H9 (cell line): ENCODE measurements at regions not wholly inside any gene's neighbourhood (a gene's known extent, or its start where the extent isn't known, plus 50 kb on each side); places are given as distances from the start of the nearest gene placed in this dataset.

ENCODE experiments used
- DNase-seq: peaks from one replicate; pipeline ENCODE4 v3.0.0-alpha.2; 2017
- H2AFZ ChIP-seq: one replicate; pipeline ENCODE4 v1.6.1; 2013; ENCODE audit warnings: mild to moderate bottlenecking, low read length, control low read depth, moderate library complexity
- H2AK5ac ChIP-seq: 2 replicates; pipeline ENCODE4 v1.6.1; 2013; ENCODE audit warnings: low read length, control low read depth, mixed read lengths; ENCODE audit not compliant: insufficient read length
- H2BK120ac ChIP-seq: one replicate; pipeline ENCODE4 v1.6.1; 2013; ENCODE audit warnings: low read depth, mild to moderate bottlenecking, low read length, control low read depth, inconsistent platforms; ENCODE audit not compliant: poor library complexity, severe bottlenecking
- H2BK12ac ChIP-seq: 2 replicates; pipeline ENCODE4 v1.6.1; 2013; ENCODE audit warnings: low read length, control low read depth, mixed read lengths, low read depth; ENCODE audit not compliant: insufficient read length
- H2BK15ac ChIP-seq: 2 replicates; pipeline ENCODE4 v1.6.1; 2013; ENCODE audit warnings: low read depth, low read length, control low read depth
- H2BK20ac ChIP-seq: one replicate; pipeline ENCODE4 v1.6.1; 2013; ENCODE audit warnings: low read depth, mild to moderate bottlenecking, low read length, control low read depth, inconsistent platforms; ENCODE audit not compliant: poor library complexity, severe bottlenecking
- H2BK5ac ChIP-seq: 2 replicates; pipeline ENCODE4 v1.6.1; 2013; ENCODE audit warnings: low read length, control low read depth, mixed read lengths; ENCODE audit not compliant: insufficient read length
- H3K14ac ChIP-seq: 2 replicates; pipeline ENCODE4 v1.6.1; 2013; ENCODE audit warnings: low read length, control low read depth; ENCODE audit not compliant: insufficient read depth
- H3K18ac ChIP-seq: 2 replicates; pipeline ENCODE4 v1.6.1; 2013; ENCODE audit warnings: low read depth, mild to moderate bottlenecking, mixed read lengths, low read length, control low read depth; ENCODE audit not compliant: insufficient read length
- H3K23ac ChIP-seq: 2 replicates; pipeline ENCODE4 v1.6.1; 2013; ENCODE audit warnings: low read length, control low read depth, mixed read lengths, low read depth; ENCODE audit not compliant: insufficient read length
- H3K23me2 ChIP-seq: 2 replicates; pipeline ENCODE4 v1.6.1; 2013; ENCODE audit warnings: low read depth, mild to moderate bottlenecking, mixed read lengths, low read length, control low read depth; ENCODE audit not compliant: insufficient read length, poor library complexity, severe bottlenecking
- H3K27ac ChIP-seq: 2 replicates; pipeline ENCODE4 v1.5.1; 2013; ENCODE audit warnings: low read length, control low read depth, mixed read lengths, low read depth; ENCODE audit not compliant: insufficient read length
- H3K27me3 ChIP-seq: 2 replicates; pipeline ENCODE4 v1.6.1; 2013; ENCODE audit warnings: low read length, control low read depth, inconsistent platforms; ENCODE audit not compliant: insufficient read depth
- H3K4ac ChIP-seq: 2 replicates; pipeline ENCODE4 v1.6.1; 2013; ENCODE audit warnings: low read depth, mild to moderate bottlenecking, control low read depth, inconsistent platforms, low read length, moderate library complexity
- H3K4me1 ChIP-seq: 2 replicates; pipeline ENCODE4 v1.6.1; 2013; ENCODE audit warnings: low read length, control low read depth, inconsistent platforms; ENCODE audit not compliant: insufficient read depth
- H3K4me2 ChIP-seq: 2 replicates; pipeline ENCODE4 v1.6.1; 2013; ENCODE audit warnings: low read length, control low read depth, mixed read lengths; ENCODE audit not compliant: insufficient read length, insufficient read depth
- H3K56ac ChIP-seq: 2 replicates; pipeline ENCODE4 v1.6.1; 2013; ENCODE audit warnings: low read depth, mild to moderate bottlenecking, mixed read lengths, low read length, control low read depth; ENCODE audit not compliant: insufficient read length
- H3K79me1 ChIP-seq: 2 replicates; pipeline ENCODE4 v1.6.1; 2013; ENCODE audit warnings: low read depth, mild to moderate bottlenecking, moderate library complexity, low read length, control low read depth, inconsistent platforms; ENCODE audit not compliant: insufficient read depth, poor library complexity, severe bottlenecking
- H3K79me2 ChIP-seq: 2 replicates; pipeline ENCODE4 v1.6.1; 2013; ENCODE audit warnings: low read length, control low read depth, inconsistent platforms; ENCODE audit not compliant: insufficient read depth
- H3K9ac ChIP-seq: 2 replicates; pipeline ENCODE4 v1.6.1; 2013; ENCODE audit warnings: low read length, control low read depth, mixed read lengths; ENCODE audit not compliant: insufficient read length; ENCODE audit errors: extremely low read depth
- H3K9me3 ChIP-seq: one replicate; pipeline ENCODE4 v1.6.1; 2013; ENCODE audit warnings: low read depth, low read length, inconsistent platforms; ENCODE audit not compliant: control insufficient read depth
- H3T11ph ChIP-seq: one replicate; pipeline ENCODE4 v1.6.1; 2013; ENCODE audit warnings: mild to moderate bottlenecking, low read length, control low read depth, inconsistent platforms
- H4K20me1 ChIP-seq: one replicate; pipeline ENCODE4 v1.6.1; 2013; ENCODE audit not compliant: control insufficient read depth, insufficient read length, insufficient read depth
- H4K5ac ChIP-seq: 2 replicates; pipeline ENCODE4 v1.6.1; 2013; ENCODE audit warnings: low read depth, mild to moderate bottlenecking, mixed read lengths, low read length, control low read depth; ENCODE audit not compliant: insufficient read length
- H4K8ac ChIP-seq: replicated peaks from 2 replicates; pipeline ENCODE4 v1.6.1; 2013; ENCODE audit warnings: low read length, control low read depth, mixed read lengths, low read depth; ENCODE audit not compliant: insufficient read length
- H4K91ac ChIP-seq: 2 replicates; pipeline ENCODE4 v1.6.1; 2013; ENCODE audit warnings: low read depth, mild to moderate bottlenecking, moderate library complexity, mixed read lengths, low read length, control low read depth; ENCODE audit not compliant: insufficient read length
- H3K27ac Mint-ChIP-seq, 3 experiments: 2 replicates in 2 of 3; 3 replicates in 1 of 3; pipeline ENCODE4 v1.8.0; 2020 to 2021; ENCODE audit warnings: mixed read lengths in 3 of 3, mild to moderate bottlenecking in 1 of 3, moderate library complexity in 1 of 3
- H3K27me3 Mint-ChIP-seq: 2 replicates; pipeline ENCODE4 v1.8.0; 2021; ENCODE audit warnings: low read depth, mild to moderate bottlenecking, moderate library complexity, mixed read lengths
- H3K36me3 Mint-ChIP-seq, 3 experiments: 2 replicates in 2 of 3; 3 replicates in 1 of 3; pipeline ENCODE4 v1.8.0; 2020 to 2021; ENCODE audit warnings: low read depth in 3 of 3, mixed read lengths in 3 of 3; ENCODE audit not compliant: insufficient read depth in 1 of 3
- H3K4me1 Mint-ChIP-seq, 2 experiments: 2 replicates each; pipeline ENCODE4 v1.8.0; 2020; ENCODE audit warnings: mixed read lengths in 2 of 2
- H3K4me3 Mint-ChIP-seq, 2 experiments: 2 replicates in 1 of 2; 3 replicates in 1 of 2; pipeline ENCODE4 v1.8.0; 2020 to 2021; ENCODE audit warnings: mild to moderate bottlenecking in 2 of 2, mixed read lengths in 2 of 2, moderate library complexity in 1 of 2
- H3K9me3 Mint-ChIP-seq, 2 experiments: 2 replicates in 1 of 2; 3 replicates in 1 of 2; pipeline ENCODE4 v1.8.0; 2020; ENCODE audit warnings: mild to moderate bottlenecking in 2 of 2, mixed read lengths in 2 of 2, moderate library complexity in 1 of 2
- WGBS: extraction: QIAGEN DNeasy Blood & Tissue Kit; methylation state at CpG from one replicate; pipeline ENCODE4 v1.1.7; 2013; ENCODE audit warnings: missing lambda C conversion rate, low lambda C conversion rate, mixed read lengths; ENCODE audit not compliant: insufficient read length; ENCODE audit errors: extremely low coverage; 5-methylcytosine and 5-hydroxymethylcytosine counted together
- TF ChIP-seq, protein P1 (sequence below): fragments of 200-600 bp; sonication (generic); conservative IDR thresholded peaks from 3 replicates; pipeline ENCODE4 v1.8.0; 2021; ENCODE audit warnings: antibody characterized with exemption, mild to moderate bottlenecking

DNA sequence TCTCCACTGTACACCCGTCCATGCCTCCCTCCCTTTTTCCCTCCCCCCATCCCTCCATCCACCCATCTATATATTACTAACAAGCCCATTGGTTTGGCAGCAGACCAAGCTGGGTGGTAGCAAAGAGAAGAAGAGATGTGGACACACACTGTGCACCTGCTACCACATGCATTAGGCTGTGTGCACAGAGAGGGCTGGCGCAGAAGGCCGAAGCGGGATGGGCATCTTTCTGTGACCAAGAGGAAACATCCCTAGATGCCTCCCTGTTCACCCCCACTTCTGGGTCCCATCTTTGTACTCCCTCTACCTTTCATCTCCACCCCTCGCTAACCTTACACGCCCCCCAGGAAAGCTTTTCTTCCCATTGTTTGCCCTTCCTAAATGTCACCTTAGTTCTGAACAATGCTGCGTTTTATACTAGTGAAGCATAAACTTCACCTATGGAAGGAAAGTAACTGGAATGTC lies 64.9 kb upstream of the AFDN start:
- Histone ChIP-seq H3K18ac (no peak overlapping the region), H3K79me1 (no peaks in the 10 kb centered on the region), H3K4me2 (no peak overlapping the region), H2BK15ac (no peak overlapping the region), H3K27me3 (no peaks in the 10 kb centered on the region), H4K8ac (no peak overlapping the region), H3K4me1 (no peaks in the 10 kb centered on the region), H3K9ac (no peak overlapping the region), H2AK5ac (no peak overlapping the region), H2BK12ac (no peak overlapping the region), H2AFZ (no peak overlapping the region), H2BK120ac (no peak overlapping the region), H3K23me2 (no peaks in the 10 kb centered on the region), H3K4ac (no peak overlapping the region), H4K91ac (no peak overlapping the region), H4K5ac (no peak overlapping the region), H2BK20ac (no peak overlapping the region), H3K79me2 (no peaks in the 10 kb centered on the region), H2BK5ac (no peak overlapping the region), H3T11ph (no peak overlapping the region), H4K20me1 (no peaks in the 10 kb centered on the region), H3K14ac (no peak overlapping the region), H3K56ac (no peak overlapping the region), H3K23ac (no peak overlapping the region), H3K9me3 (no peaks in the 10 kb centered on the region), H3K27ac (no peak overlapping the region)
- TF ChIP-seq, protein P1, sequence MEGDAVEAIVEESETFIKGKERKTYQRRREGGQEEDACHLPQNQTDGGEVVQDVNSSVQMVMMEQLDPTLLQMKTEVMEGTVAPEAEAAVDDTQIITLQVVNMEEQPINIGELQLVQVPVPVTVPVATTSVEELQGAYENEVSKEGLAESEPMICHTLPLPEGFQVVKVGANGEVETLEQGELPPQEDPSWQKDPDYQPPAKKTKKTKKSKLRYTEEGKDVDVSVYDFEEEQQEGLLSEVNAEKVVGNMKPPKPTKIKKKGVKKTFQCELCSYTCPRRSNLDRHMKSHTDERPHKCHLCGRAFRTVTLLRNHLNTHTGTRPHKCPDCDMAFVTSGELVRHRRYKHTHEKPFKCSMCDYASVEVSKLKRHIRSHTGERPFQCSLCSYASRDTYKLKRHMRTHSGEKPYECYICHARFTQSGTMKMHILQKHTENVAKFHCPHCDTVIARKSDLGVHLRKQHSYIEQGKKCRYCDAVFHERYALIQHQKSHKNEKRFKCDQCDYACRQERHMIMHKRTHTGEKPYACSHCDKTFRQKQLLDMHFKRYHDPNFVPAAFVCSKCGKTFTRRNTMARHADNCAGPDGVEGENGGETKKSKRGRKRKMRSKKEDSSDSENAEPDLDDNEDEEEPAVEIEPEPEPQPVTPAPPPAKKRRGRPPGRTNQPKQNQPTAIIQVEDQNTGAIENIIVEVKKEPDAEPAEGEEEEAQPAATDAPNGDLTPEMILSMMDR = no peak
- H3K4me1 Mint-ChIP-seq = peaks cover 0 to 8% of the 10 kb centered on the region in 2 experiments; a peak in 1 of 4 replicates
- H3K36me3 Mint-ChIP-seq = no peaks in the 10 kb centered on the region
- H3K9me3 Mint-ChIP-seq = no peaks in the 10 kb centered on the region
- no peak overlapping the region for H3K4me3 Mint-ChIP-seq
- WGBS = no CpG with 5 or more reads among the region's 7 CpGs
- peaks cover 1% of the 10 kb centered on the region; the same call in 1 of the 2 replicates for H3K27me3 Mint-ChIP-seq
- no peak for DNase-seq
- H3K27ac Mint-ChIP-seq = no peak overlapping the region
